ENCODE measurements at regions not wholly inside any gene's neighbourhood (a gene's known extent, or its start where the extent isn't known, plus 50 kb on each side); places are given as distances from the start of the nearest gene placed in this dataset.
A peak's percentile ranks its signal among the peaks of the same experiment; 100 is the strongest.
"Not testable (repeated sequence)": the region's sequence is repeated elsewhere in the genome, so short reads cannot be mapped to it uniquely, and the experiment has no call there.

DNA sequence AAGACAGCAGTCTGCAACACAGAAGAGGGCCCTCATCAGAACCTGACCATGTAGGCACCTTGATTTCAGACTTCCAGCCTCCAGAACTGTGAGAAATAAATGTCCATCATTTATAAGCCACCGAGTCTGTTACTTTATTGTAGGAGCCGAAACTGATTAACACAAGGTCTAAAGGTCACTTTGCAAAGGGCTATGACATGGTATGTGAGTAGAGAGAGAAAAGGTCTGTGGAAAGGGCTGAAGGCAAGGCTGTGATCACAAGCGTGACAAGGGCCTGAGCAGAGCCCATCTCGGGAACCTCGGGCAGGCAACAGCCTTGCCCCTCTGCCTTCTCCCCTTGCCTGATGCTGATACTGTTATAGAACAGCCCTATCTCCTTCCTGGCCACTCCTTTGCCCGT, 73.4 kb upstream of the TEAD1 start:
- FAIRE-seq, result no peak
- DNase-seq, result peak; percentile 83 to 89
- WGBS, 3 donors, result 9 to 51% (median 27%) methylated on average over 6 of the region's 6 CpGs

DNA sequence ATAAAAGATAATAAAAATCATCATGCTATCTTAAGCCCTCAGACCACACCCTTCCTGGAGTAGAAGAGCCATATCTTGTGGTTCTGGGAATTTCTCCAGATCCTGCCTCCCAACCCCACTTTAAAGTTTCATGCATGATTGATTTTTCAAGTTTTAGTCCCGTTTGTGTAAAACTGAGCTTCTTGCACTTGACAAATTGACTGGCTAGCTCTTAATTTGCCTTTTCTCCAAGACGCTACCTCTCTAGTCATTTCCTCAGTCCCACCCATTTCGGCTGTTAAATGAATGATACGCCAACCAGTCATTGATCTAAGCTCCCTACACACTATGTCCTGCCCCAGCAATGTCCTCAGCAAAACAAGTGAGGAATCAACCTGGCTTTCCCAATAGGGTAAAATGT, 71.8 kb upstream of the TEAD1 start:
- Histone ChIP-seq H3K36me3 (ENCODE audit: control insufficient read depth in 3 of 3, insufficient read depth in 2 of 3, low read depth in 1 of 3, low read length in 3 of 3) (no peaks in the 10 kb centered on the region), H3K27ac (ENCODE audit: low read depth in 1 of 3, low read length in 2 of 3) (no peak overlapping the region), H3K9me3 (ENCODE audit: control insufficient read depth in 2 of 2, insufficient read depth in 1 of 2, low read depth in 1 of 2, low read length in 1 of 2) (no peaks in the 10 kb centered on the region), H3K4me1 (ENCODE audit: control insufficient read depth in 3 of 3, insufficient read depth in 2 of 3, low read depth in 1 of 3, low read length in 2 of 3) (peaks cover 0 to 12% (median 2%) of the 10 kb centered on the region in 3 donors), H3K4me3 (ENCODE audit: low read depth in 1 of 3, low read length in 3 of 3) (no peak overlapping the region), H3K27me3 (ENCODE audit: control insufficient read depth in 3 of 3, insufficient read depth in 3 of 3, low read length in 3 of 3) (no peaks in the 10 kb centered on the region)
- WGBS, 3 donors, result 64 to 77% (median 76%) methylated on average over 4 of the region's 4 CpGs
- no peak for FAIRE-seq
- DNase-seq, result no peak

More for the DNA sequence above, 73.4 kb upstream of the TEAD1 start:
- Histone ChIP-seq H3K36me3 (ENCODE audit: control insufficient read depth in 3 of 3, insufficient read depth in 2 of 3, low read depth in 1 of 3, low read length in 3 of 3) (no peaks in the 10 kb centered on the region), H3K4me1 (ENCODE audit: control insufficient read depth in 3 of 3, insufficient read depth in 2 of 3, low read depth in 1 of 3, low read length in 2 of 3) (peaks cover 0 to 12% (median 2%) of the 10 kb centered on the region in 3 donors), H3K4me3 (ENCODE audit: low read depth in 1 of 3, low read length in 3 of 3) (no peak overlapping the region), H3K27ac (ENCODE audit: low read depth in 1 of 3, low read length in 2 of 3) (peak overlapping the region in 1 of 3 donors; percentile 77), H3K9me3 (ENCODE audit: control insufficient read depth in 2 of 2, insufficient read depth in 1 of 2, low read depth in 1 of 2, low read length in 1 of 2) (no peaks in the 10 kb centered on the region), H3K27me3 (ENCODE audit: control insufficient read depth in 3 of 3, insufficient read depth in 3 of 3, low read length in 3 of 3) (no peaks in the 10 kb centered on the region)

DNA sequence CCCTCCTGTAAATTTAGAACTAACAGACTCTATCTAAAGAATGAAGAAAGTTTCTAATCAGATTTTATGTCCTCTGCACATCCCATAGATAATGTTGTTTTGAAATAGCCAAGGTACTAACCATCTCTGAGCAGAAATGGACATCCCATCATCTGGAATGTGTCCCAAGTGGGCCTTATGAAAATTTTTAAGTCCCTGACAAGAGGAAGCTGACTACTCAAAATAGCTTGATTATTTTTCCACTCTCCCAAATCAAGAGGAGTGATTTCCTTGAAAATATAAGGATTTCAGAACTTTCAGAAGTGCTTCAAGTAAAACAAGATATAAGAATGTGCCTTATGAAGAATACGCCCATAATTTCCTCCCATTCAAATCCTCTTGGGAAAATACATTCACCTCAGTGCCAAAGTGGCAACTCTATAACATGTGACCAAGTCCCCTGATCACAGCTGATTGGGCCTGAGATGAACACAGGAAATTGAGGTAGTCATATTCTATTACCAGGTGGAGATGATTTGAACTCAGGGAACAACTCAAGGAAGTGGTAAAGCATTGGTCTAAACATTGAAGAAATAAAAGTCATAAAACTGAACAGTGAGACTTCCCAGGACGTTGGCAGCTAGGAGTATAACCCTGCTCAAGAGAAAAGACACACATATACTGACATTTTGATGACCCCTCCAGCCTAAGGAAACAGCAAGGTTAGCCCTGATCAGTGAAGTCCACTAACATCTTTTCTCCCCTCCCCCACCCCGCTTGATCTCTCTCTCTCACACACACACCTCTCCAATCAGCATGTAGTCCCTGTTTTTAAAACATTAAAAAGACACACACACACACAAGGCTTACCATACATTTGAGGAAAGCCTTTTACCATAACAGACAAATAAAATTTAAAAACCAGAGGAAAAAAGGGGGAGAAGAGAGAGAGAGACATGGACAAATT, 70.8 kb upstream of the TEAD1 start:
- Histone ChIP-seq H3K4me1 (ENCODE audit: control insufficient read depth in 3 of 3, insufficient read depth in 2 of 3, low read depth in 1 of 3, low read length in 2 of 3) (peaks cover 0 to 12% (median 2%) of the 10 kb centered on the region in 3 donors), H3K27ac (ENCODE audit: low read depth in 1 of 3, low read length in 2 of 3) (no peak overlapping the region), H3K9me3 (ENCODE audit: control insufficient read depth in 2 of 2, insufficient read depth in 1 of 2, low read depth in 1 of 2, low read length in 1 of 2) (no peaks in the 10 kb centered on the region), H3K36me3 (ENCODE audit: control insufficient read depth in 3 of 3, insufficient read depth in 2 of 3, low read depth in 1 of 3, low read length in 3 of 3) (no peaks in the 10 kb centered on the region), H3K27me3 (ENCODE audit: control insufficient read depth in 3 of 3, insufficient read depth in 3 of 3, low read length in 3 of 3) (no peaks in the 10 kb centered on the region), H3K4me3 (ENCODE audit: low read depth in 1 of 3, low read length in 3 of 3) (no peak overlapping the region)
- DNase-seq (no peak), FAIRE-seq (no peak)
- 66 to 72% (median 71%) methylated on average over 3 of the region's 3 CpGs for WGBS, 3 donors

DNA sequence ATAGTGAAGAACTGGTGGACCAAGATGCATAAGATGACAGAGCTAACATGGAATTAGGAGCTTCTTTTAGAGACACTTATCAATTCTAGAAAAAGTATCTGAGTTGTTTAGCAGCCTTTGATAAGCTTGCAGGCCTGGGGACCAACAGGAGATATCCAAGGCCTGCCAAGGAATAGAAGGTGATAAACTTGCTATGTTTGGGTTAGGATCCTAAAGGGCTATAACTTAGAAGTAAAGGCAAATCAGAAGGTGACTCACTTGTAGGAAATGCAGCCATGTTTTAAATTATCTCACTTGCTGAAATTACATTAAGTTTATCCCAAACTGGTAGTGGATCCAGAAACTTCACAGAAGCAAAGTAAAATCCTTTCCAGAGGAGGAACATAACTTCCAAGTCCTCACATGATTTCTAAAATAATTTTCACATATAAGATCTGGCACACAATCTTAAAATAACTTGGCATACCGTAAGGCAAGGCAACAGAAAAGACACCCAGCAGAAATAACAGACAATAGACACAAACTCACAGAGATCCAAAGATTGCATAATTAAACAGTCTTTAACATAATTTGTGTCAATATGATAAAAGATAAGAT, 69.6 kb upstream of the TEAD1 start:
- WGBS, 3 donors, result 83 to 92% (median 89%) methylated on average over 1 of the region's 1 CpG
- H3K9me3 ChIP-seq (ENCODE audit: control insufficient read depth in 2 of 2, insufficient read depth in 1 of 2, low read depth in 1 of 2, low read length in 1 of 2), result peaks cover 0 to 1% of the 10 kb centered on the region in 2 donors
- peaks cover 0 to 12% (median 2%) of the 10 kb centered on the region in 3 donors for H3K4me1 ChIP-seq (ENCODE audit: control insufficient read depth in 3 of 3, insufficient read depth in 2 of 3, low read depth in 1 of 3, low read length in 2 of 3)
- DNase-seq (no peak), FAIRE-seq (no peak)
- no peak overlapping the region for H3K4me3 ChIP-seq (ENCODE audit: low read depth in 1 of 3, low read length in 3 of 3)
- H3K27me3 ChIP-seq (ENCODE audit: control insufficient read depth in 3 of 3, insufficient read depth in 3 of 3, low read length in 3 of 3), result no peaks in the 10 kb centered on the region
- no peak overlapping the region for H3K27ac ChIP-seq (ENCODE audit: low read depth in 1 of 3, low read length in 2 of 3)
- no peaks in the 10 kb centered on the region for H3K36me3 ChIP-seq (ENCODE audit: control insufficient read depth in 3 of 3, insufficient read depth in 2 of 3, low read depth in 1 of 3, low read length in 3 of 3)

DNA sequence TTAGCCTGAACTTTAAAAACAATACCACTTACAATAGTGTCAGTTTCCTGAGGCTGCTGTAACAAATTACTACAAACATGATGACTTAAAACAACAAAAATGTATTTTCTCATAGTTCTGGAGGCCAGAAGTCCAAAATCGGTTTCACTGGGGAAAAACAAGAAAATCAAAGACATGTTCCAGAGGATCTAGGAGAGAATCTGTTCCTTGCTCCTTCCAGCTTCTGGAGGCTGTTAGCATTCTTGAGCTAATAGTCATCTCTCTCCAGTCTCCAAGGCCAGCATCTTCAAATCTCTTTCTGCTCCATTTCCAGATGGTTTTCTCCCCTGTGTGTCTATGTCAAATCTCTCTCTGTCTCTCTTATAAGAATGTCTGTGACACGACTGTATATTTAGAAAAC, 67.6 kb upstream of the TEAD1 start:
- no peak for FAIRE-seq
- H3K4me1 ChIP-seq (ENCODE audit: control insufficient read depth in 3 of 3, insufficient read depth in 2 of 3, low read depth in 1 of 3, low read length in 2 of 3), result no peaks in the 10 kb centered on the region

DNA sequence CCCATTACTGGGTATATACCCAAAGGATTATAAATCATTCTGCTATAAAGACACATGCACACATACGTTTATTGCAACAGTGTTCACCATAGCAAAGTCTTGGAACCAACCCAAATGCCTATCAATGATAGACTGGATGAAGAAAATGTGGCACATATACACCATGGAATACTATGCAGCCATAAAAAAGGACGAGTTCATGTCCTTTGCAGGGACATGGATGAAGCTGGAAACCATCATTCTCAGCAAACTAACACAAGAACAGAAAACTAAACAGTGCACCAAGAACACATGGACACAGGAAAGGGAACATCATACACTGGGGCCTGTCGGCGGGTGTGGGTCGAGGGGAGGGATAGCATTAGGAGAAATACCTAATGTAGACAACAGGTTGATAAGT, 65.5 kb upstream of the TEAD1 start:
- FAIRE-seq; DNase-seq; H3K36me3 ChIP-seq (ENCODE audit: control insufficient read depth in 3 of 3, insufficient read depth in 2 of 3, low read depth in 1 of 3, low read length in 3 of 3); H3K27me3 ChIP-seq (ENCODE audit: control insufficient read depth in 3 of 3, insufficient read depth in 3 of 3, low read length in 3 of 3); H3K27ac ChIP-seq (ENCODE audit: low read depth in 1 of 3, low read length in 2 of 3); H3K4me1 ChIP-seq (ENCODE audit: control insufficient read depth in 3 of 3, insufficient read depth in 2 of 3, low read depth in 1 of 3, low read length in 2 of 3); H3K4me3 ChIP-seq (ENCODE audit: low read depth in 1 of 3, low read length in 3 of 3): not testable (repeated sequence)
- peaks cover 0 to 15% of the 10 kb centered on the region in 2 donors for H3K9me3 ChIP-seq (ENCODE audit: control insufficient read depth in 2 of 2, insufficient read depth in 1 of 2, low read depth in 1 of 2, low read length in 1 of 2)
- 80 to 86% (median 80%) methylated on average over 4 to 5 of the region's 5 CpGs for WGBS, 3 donors

More for the DNA sequence above, 67.6 kb upstream of the TEAD1 start:
- 51 to 84% (median 69%) methylated on average over 2 of the region's 2 CpGs for WGBS, 3 donors
- H3K36me3 ChIP-seq (ENCODE audit: control insufficient read depth in 3 of 3, insufficient read depth in 2 of 3, low read depth in 1 of 3, low read length in 3 of 3), result no peaks in the 10 kb centered on the region
- DNase-seq, result no peak
- H3K4me3 ChIP-seq (ENCODE audit: low read depth in 1 of 3, low read length in 3 of 3), result no peak overlapping the region
- H3K9me3 ChIP-seq (ENCODE audit: control insufficient read depth in 2 of 2, insufficient read depth in 1 of 2, low read depth in 1 of 2, low read length in 1 of 2), result peaks cover 0 to 15% of the 10 kb centered on the region in 2 donors
- H3K27ac ChIP-seq (ENCODE audit: low read depth in 1 of 3, low read length in 2 of 3), result no peak overlapping the region
- H3K27me3 ChIP-seq (ENCODE audit: control insufficient read depth in 3 of 3, insufficient read depth in 3 of 3, low read length in 3 of 3), result no peaks in the 10 kb centered on the region

DNA sequence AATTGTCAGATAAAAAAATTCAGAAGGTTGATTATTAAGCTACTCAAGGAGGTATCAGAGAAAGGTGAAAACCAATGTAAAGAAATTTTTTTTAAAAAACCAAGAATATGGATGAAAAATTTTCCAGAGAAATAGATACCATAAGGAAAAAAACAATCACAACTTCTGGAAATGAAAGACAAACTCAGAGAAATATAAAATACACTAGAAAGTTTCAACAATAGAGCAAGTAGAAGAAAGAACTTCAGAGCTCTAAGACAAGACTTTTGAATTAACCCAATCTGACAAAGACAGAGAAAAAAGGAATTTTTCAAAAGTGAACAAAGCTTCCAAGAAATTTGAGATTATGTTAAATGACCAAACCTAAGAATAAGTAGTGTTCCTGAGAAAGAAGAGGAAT, 62.9 kb upstream of the TEAD1 start:
- Histone ChIP-seq H3K4me3 (ENCODE audit: low read depth in 1 of 3, low read length in 3 of 3) (no peak overlapping the region), H3K9me3 (ENCODE audit: control insufficient read depth in 2 of 2, insufficient read depth in 1 of 2, low read depth in 1 of 2, low read length in 1 of 2) (peaks cover 0 to 15% of the 10 kb centered on the region in 2 donors), H3K4me1 (ENCODE audit: control insufficient read depth in 3 of 3, insufficient read depth in 2 of 3, low read depth in 1 of 3, low read length in 2 of 3) (no peaks in the 10 kb centered on the region), H3K27me3 (ENCODE audit: control insufficient read depth in 3 of 3, insufficient read depth in 3 of 3, low read length in 3 of 3) (no peaks in the 10 kb centered on the region), H3K36me3 (ENCODE audit: control insufficient read depth in 3 of 3, insufficient read depth in 2 of 3, low read depth in 1 of 3, low read length in 3 of 3) (no peaks in the 10 kb centered on the region), H3K27ac (ENCODE audit: low read depth in 1 of 3, low read length in 2 of 3) (no peak overlapping the region)
- FAIRE-seq (peak; percentile 26), DNase-seq (no peak)

DNA sequence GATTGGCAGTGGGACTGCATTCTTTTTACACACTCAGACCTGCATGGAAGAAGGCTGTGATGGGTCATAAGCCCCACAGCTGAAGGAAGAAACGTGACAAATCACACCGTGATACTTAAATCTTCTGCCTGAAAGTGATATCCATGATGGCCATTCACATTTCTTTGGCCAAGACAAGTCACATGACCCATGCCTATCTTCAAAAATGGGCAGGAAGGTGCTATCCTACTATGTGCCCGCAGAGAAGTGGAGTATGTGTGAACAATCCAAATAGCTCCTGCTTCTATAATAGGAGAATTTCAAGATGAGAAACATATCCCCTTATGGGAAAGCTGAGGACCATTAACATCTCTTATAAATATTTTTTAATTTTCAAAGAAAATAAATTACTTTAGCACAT, 56.6 kb upstream of the TEAD1 start:
- Histone ChIP-seq H3K27ac (ENCODE audit: low read depth in 1 of 3, low read length in 2 of 3) (no peak overlapping the region), H3K4me3 (ENCODE audit: low read depth in 1 of 3, low read length in 3 of 3) (no peak overlapping the region), H3K27me3 (ENCODE audit: control insufficient read depth in 3 of 3, insufficient read depth in 3 of 3, low read length in 3 of 3) (no peaks in the 10 kb centered on the region), H3K36me3 (ENCODE audit: control insufficient read depth in 3 of 3, insufficient read depth in 2 of 3, low read depth in 1 of 3, low read length in 3 of 3) (no peaks in the 10 kb centered on the region), H3K4me1 (ENCODE audit: control insufficient read depth in 3 of 3, insufficient read depth in 2 of 3, low read depth in 1 of 3, low read length in 2 of 3) (peaks cover 0 to 6% (median 0%) of the 10 kb centered on the region in 3 donors), H3K9me3 (ENCODE audit: control insufficient read depth in 2 of 2, insufficient read depth in 1 of 2, low read depth in 1 of 2, low read length in 1 of 2) (no peaks in the 10 kb centered on the region)
- no peak for DNase-seq
- 81 to 93% (median 89%) methylated on average over 3 of the region's 3 CpGs for WGBS, 3 donors
- FAIRE-seq, result no peak
